Gastrocnemius medialis (tissue), 4 donors: ENCODE measurements at regions not wholly inside any gene's neighbourhood (a gene's known extent, or its start where the extent isn't known, plus 50 kb on each side); places are given as distances from the start of the nearest gene placed in this dataset.

Experiments used
- ATAC-seq, 2 donors: fragments of 150-250 bp; one replicate each; pipeline ENCODE4 v1.9.1; 2016
- DNase-seq, 2 donors: peaks; one replicate each; pipeline ENCODE4 v3.0.0-alpha.2; 2019
- H3K27ac ChIP-seq, 4 donors: fragments of 200-600 bp; sonication (generic); 1 replicate in 1 of 4; 2 replicates in 3 of 4; pipeline ENCODE4 v1.5.1; 2016 to 2018; ENCODE audit warnings: mild to moderate bottlenecking in 2 of 4, moderate library complexity in 1 of 4
- H3K27me3 ChIP-seq, 3 donors: fragments of 200-600 bp; sonication (generic) in 2 of 3; 1 replicate in 1 of 3; 2 replicates in 2 of 3; pipeline versions ENCODE4 v1.5.1 to v1.6.0; 2016 to 2019; ENCODE audit warnings: mild to moderate bottlenecking in 1 of 3, moderate library complexity in 1 of 3
- H3K36me3 ChIP-seq, 2 donors: fragments of 200-600 bp; sonication (generic) in 1 of 2; one replicate each; pipeline ENCODE4 v1.5.1; 2017 to 2018
- H3K4me1 ChIP-seq, 2 donors: fragments of 200-600 bp; sonication (generic) in 1 of 2; one replicate each; pipeline ENCODE4 v1.5.1; 2016 to 2017; ENCODE audit warnings: mild to moderate bottlenecking in 2 of 2
- H3K4me3 ChIP-seq, 4 donors: fragments of 200-600 bp; sonication (generic) in 3 of 4; 1 replicate in 1 of 4; 2 replicates in 3 of 4; pipeline ENCODE4 v1.5.1; 2016 to 2019; ENCODE audit warnings: mild to moderate bottlenecking in 2 of 4
- H3K9me3 ChIP-seq, 3 donors: fragments of 200-600 bp; sonication (generic) in 2 of 3; 1 replicate in 1 of 3; 2 replicates in 2 of 3; pipeline ENCODE4 v1.5.1; 2016 to 2019
- CTCF ChIP-seq, 5 experiments: fragments of 450-650 bp in 3 of 5; fragments of 200-600 bp in 2 of 5; sonication (generic) in 2 of 5; IDR thresholded peaks in 4 of 5; conservative IDR thresholded peaks in 1 of 5; 1 replicate in 4 of 5; 2 replicates in 1 of 5; pipeline ENCODE4 v1.5.1; 2016 to 2019; ENCODE audit warnings: antibody characterized with exemption in 5 of 5, mild to moderate bottlenecking in 3 of 5, moderate library complexity in 3 of 5
- POLR2A ChIP-seq, 2 donors: fragments of 450-650 bp; IDR thresholded peaks; one replicate each; pipeline ENCODE4 v1.6.1; 2017; ENCODE audit warnings: antibody characterized with exemption in 2 of 2, mild to moderate bottlenecking in 2 of 2, moderate library complexity in 2 of 2
- in situ Hi-C, 4 donors: fragments of 200-750 bp; cut with MboI; loops; one replicate each; pipeline versions ENCODE4 v1.15.0 to v1.8.0; 2017; ENCODE audit warnings: low sequenced_read_pairs in 4 of 4
- intact Hi-C: fragments of 100-400 bp; cut with DNase I; formaldehyde crosslinking; loops from one replicate; pipeline ENCODE4 v1.15.1; 2023; ENCODE audit warnings: low total_unique reads

- no peak for TF ChIP-seq CTCF (IDR thresholded peaks at IDR 0.05 in 4 of 5, conservative IDR thresholded peaks at IDR 0.05 in 1 of 5)
- TF ChIP-seq POLR2A (IDR thresholded peaks at IDR 0.05): no peak
- Histone ChIP-seq H3K9me3 (no peaks in the 10 kb centered on the region), H3K27me3 (no peaks in the 10 kb centered on the region), H3K4me1 (no peaks in the 10 kb centered on the region), H3K27ac (no peak overlapping the region), H3K36me3 (no peaks in the 10 kb centered on the region), H3K4me3 (no peak overlapping the region)
- ATAC-seq (no peak), DNase-seq (no peak)
- intact Hi-C loops: no loop called here
- in situ Hi-C loops: no loop called here
Measured at GRCh38 chr4:89368861-89369260, 61.3 kb upstream of the GPRIN3 start.

- no peaks in the 10 kb centered on the region for H3K9me3 ChIP-seq
- no peak for DNase-seq
- H3K27ac ChIP-seq: no peak overlapping the region
- no peaks in the 10 kb centered on the region for H3K4me1 ChIP-seq
- no peak overlapping the region for H3K4me3 ChIP-seq
- ATAC-seq: no peak
- TF ChIP-seq POLR2A (IDR thresholded peaks at IDR 0.05) (no peak), CTCF (IDR thresholded peaks at IDR 0.05 in 4 of 5, conservative IDR thresholded peaks at IDR 0.05 in 1 of 5) (no peak)
- no peaks in the 10 kb centered on the region for H3K27me3 ChIP-seq
- H3K36me3 ChIP-seq: no peaks in the 10 kb centered on the region
- intact Hi-C loops (no loop called here), in situ Hi-C loops (no loop called here)
Measured at GRCh38 chr4:89365776-89366175, 58.2 kb upstream of the GPRIN3 start.

- Histone ChIP-seq H3K4me1 (no peaks in the 10 kb centered on the region), H3K27me3 (no peaks in the 10 kb centered on the region), H3K36me3 (no peaks in the 10 kb centered on the region), H3K4me3 (no peak overlapping the region), H3K27ac (no peak overlapping the region), H3K9me3 (no peaks in the 10 kb centered on the region)
- TF ChIP-seq POLR2A (IDR thresholded peaks at IDR 0.05): no peak
- no peak for TF ChIP-seq CTCF (IDR thresholded peaks at IDR 0.05 in 4 of 5, conservative IDR thresholded peaks at IDR 0.05 in 1 of 5)
- DNase-seq (no peak), ATAC-seq (no peak)
- intact Hi-C loops: no loop called here
- in situ Hi-C loops: no loop called here
Measured at GRCh38 chr4:89365375-89365774, 57.8 kb upstream of the GPRIN3 start.

- H3K4me3 ChIP-seq: no peak overlapping the region
- DNase-seq (no peak), ATAC-seq (no peak)
- H3K9me3 ChIP-seq: no peaks in the 10 kb centered on the region
- no peak overlapping the region for H3K27ac ChIP-seq
- no peaks in the 10 kb centered on the region for H3K27me3 ChIP-seq
- in situ Hi-C loops: no loop called here
- intact Hi-C loops: no loop called here
- no peaks in the 10 kb centered on the region for H3K4me1 ChIP-seq
- TF ChIP-seq POLR2A (IDR thresholded peaks at IDR 0.05) (no peak), CTCF (IDR thresholded peaks at IDR 0.05 in 4 of 5, conservative IDR thresholded peaks at IDR 0.05 in 1 of 5) (no peak)
- H3K36me3 ChIP-seq: no peaks in the 10 kb centered on the region
Measured at GRCh38 chr4:89364541-89364940, 56.9 kb upstream of the GPRIN3 start.

- in situ Hi-C loops: no loop called here
Measured at GRCh38 chr4:89363786-89364185, 56.2 kb upstream of the GPRIN3 start.

More at GRCh38 chr4:89363786-89364185, 56.2 kb upstream of the GPRIN3 start:
- H3K36me3 ChIP-seq: no peaks in the 10 kb centered on the region
- no peaks in the 10 kb centered on the region for H3K4me1 ChIP-seq
- H3K9me3 ChIP-seq: no peaks in the 10 kb centered on the region
- H3K27me3 ChIP-seq: no peaks in the 10 kb centered on the region
- ATAC-seq (no peak), DNase-seq (no peak)
- TF ChIP-seq CTCF (IDR thresholded peaks at IDR 0.05 in 4 of 5, conservative IDR thresholded peaks at IDR 0.05 in 1 of 5) (no peak), POLR2A (IDR thresholded peaks at IDR 0.05) (no peak)
- intact Hi-C loops: no loop called here
- no peak overlapping the region for H3K27ac ChIP-seq
- H3K4me3 ChIP-seq: no peak overlapping the region
